ENCODE measurements at regions not wholly inside any gene's neighbourhood (a gene's known extent, or its start where the extent isn't known, plus 50 kb on each side); places are given as distances from the start of the nearest gene placed in this dataset.
"Not testable (repeated sequence)": the region's sequence is repeated elsewhere in the genome, so short reads cannot be mapped to it uniquely, and the experiment has no call there.

DNA sequence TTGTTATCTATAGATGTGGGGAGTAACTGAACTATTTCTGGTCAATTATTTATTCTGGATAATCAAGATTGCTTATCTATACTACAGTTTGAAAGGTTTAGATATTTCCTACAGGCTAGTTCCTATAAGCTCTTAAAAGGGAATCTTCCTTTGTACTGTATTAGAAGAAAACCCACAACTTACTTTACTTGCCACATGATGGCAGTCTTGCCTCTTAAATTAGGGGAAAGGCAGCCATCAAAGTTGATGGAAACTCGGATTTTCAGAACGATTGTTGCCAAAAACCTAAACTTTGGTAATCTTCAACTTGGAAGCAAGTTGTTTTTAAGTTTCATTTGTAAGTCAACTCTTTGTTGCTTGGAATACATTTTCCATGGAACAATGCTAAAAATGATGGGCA, 77.2 kb upstream of the AGTPBP1 start:
- TF ChIP-seq, protein P1, sequence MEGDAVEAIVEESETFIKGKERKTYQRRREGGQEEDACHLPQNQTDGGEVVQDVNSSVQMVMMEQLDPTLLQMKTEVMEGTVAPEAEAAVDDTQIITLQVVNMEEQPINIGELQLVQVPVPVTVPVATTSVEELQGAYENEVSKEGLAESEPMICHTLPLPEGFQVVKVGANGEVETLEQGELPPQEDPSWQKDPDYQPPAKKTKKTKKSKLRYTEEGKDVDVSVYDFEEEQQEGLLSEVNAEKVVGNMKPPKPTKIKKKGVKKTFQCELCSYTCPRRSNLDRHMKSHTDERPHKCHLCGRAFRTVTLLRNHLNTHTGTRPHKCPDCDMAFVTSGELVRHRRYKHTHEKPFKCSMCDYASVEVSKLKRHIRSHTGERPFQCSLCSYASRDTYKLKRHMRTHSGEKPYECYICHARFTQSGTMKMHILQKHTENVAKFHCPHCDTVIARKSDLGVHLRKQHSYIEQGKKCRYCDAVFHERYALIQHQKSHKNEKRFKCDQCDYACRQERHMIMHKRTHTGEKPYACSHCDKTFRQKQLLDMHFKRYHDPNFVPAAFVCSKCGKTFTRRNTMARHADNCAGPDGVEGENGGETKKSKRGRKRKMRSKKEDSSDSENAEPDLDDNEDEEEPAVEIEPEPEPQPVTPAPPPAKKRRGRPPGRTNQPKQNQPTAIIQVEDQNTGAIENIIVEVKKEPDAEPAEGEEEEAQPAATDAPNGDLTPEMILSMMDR (IDR thresholded peaks at IDR 0.05; ENCODE audit: low read length) = peak; percentile 45
- not testable (repeated sequence) for H3K79me2 ChIP-seq (ENCODE audit: insufficient read depth, low read length); H3K27me3 ChIP-seq (ENCODE audit: insufficient read depth, low read length); H3K9me3 ChIP-seq (ENCODE audit: low read length); H3K4me1 ChIP-seq (ENCODE audit: insufficient read depth, low read length, severe bottlenecking); H3K4me2 ChIP-seq (ENCODE audit: low read length); H3K9me2 ChIP-seq (ENCODE audit: low read depth, low read length); H2AFZ ChIP-seq (ENCODE audit: low read length); H3F3A ChIP-seq (ENCODE audit: insufficient read depth, low read length); H3K36me3 ChIP-seq (ENCODE audit: insufficient read depth, low read length); H3K9ac ChIP-seq (ENCODE audit: low read length); H4K20me1 ChIP-seq (ENCODE audit: insufficient read depth, low read length); H3K4me3 ChIP-seq (ENCODE audit: low read depth, low read length, poor library complexity, severe bottlenecking); H3K27ac ChIP-seq (ENCODE audit: low read depth, low read length, poor library complexity, severe bottlenecking)

DNA sequence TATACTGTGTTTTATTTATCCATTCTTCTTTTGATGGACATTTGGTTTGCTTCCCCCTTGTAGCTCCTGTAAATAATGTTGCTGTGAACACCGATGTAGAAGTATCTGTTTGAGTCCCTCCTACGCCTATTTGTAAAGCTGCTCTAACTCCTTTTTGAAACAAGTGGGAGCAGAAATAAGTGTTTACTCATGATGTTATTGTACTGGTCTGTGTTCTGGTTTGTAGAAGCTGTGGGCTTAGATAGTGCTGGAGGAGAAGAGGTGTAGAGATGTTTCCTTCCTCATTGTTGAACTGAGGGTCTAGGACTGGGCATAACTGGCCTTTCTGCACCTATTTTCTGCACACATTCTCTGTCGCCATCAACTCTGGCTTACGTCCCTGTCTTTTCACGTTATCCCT, 78.8 kb upstream of the AGTPBP1 start:
- not testable (repeated sequence) for H3K9me2 ChIP-seq (ENCODE audit: low read depth, low read length); H3K79me2 ChIP-seq (ENCODE audit: insufficient read depth, low read length); H4K20me1 ChIP-seq (ENCODE audit: insufficient read depth, low read length); H3K4me2 ChIP-seq (ENCODE audit: low read length); H3K4me3 ChIP-seq (ENCODE audit: low read depth, low read length, poor library complexity, severe bottlenecking); H3K9me3 ChIP-seq (ENCODE audit: low read length); H3K9ac ChIP-seq (ENCODE audit: low read length); H3K4me1 ChIP-seq (ENCODE audit: insufficient read depth, low read length, severe bottlenecking); H2AFZ ChIP-seq (ENCODE audit: low read length); H3K36me3 ChIP-seq (ENCODE audit: insufficient read depth, low read length); H3K27ac ChIP-seq (ENCODE audit: low read depth, low read length, poor library complexity, severe bottlenecking); H3K27me3 ChIP-seq (ENCODE audit: insufficient read depth, low read length); H3F3A ChIP-seq (ENCODE audit: insufficient read depth, low read length)

DNA sequence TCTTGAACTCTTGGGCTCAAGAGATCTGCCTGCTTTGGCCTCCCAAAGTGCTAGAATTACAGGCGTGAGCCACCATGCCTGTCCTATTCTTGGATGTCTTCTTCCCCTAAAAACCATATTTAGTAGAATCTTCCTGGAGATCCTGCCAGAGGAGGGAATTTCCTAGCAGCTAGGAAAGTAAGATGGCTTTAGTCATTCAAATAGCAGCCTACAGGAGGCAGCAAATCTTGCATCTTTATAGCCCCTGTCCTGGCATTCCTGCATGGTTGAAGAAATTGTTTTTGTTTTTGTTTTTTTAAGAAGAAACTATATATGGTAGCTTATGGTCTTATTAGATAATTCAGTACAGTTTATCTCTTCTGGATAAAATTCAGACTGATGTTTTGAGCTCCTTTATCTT, 83.2 kb upstream of the AGTPBP1 start:
- H3K9me2 ChIP-seq (ENCODE audit: low read depth, low read length); H3K4me1 ChIP-seq (ENCODE audit: insufficient read depth, low read length, severe bottlenecking); H4K20me1 ChIP-seq (ENCODE audit: insufficient read depth, low read length); H3K4me2 ChIP-seq (ENCODE audit: low read length); H3K27me3 ChIP-seq (ENCODE audit: insufficient read depth, low read length); H3K9me3 ChIP-seq (ENCODE audit: low read length); H3K27ac ChIP-seq (ENCODE audit: low read depth, low read length, poor library complexity, severe bottlenecking); H3F3A ChIP-seq (ENCODE audit: insufficient read depth, low read length); H3K36me3 ChIP-seq (ENCODE audit: insufficient read depth, low read length); H3K4me3 ChIP-seq (ENCODE audit: low read depth, low read length, poor library complexity, severe bottlenecking); H2AFZ ChIP-seq (ENCODE audit: low read length); H3K9ac ChIP-seq (ENCODE audit: low read length); H3K79me2 ChIP-seq (ENCODE audit: insufficient read depth, low read length): not testable (repeated sequence)
- TF ChIP-seq, protein P1 (IDR thresholded peaks at IDR 0.05; ENCODE audit: low read length) = peak; percentile 14; the same call in 1 of the 2 replicates

DNA sequence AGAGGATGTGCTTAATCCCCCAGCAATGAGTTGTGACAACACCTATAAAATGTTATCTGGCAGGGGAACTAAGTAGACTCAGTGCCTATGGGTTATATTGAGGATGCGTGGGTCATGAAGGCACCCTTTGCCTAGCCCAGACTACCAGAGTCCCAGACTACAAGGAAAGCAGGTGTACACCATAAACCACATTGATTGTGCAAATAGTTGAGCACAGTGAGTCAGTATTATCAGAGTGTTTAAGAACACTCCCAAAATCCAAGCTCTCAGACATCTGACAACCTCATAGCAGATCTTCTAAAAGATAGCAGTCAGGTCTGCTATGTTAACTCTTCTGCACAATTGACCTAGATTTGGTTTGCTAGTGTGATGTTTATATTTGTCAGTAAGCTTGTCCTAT, 92.8 kb upstream of the AGTPBP1 start:
- H3F3A ChIP-seq (ENCODE audit: insufficient read depth, low read length); H3K27ac ChIP-seq (ENCODE audit: low read depth, low read length, poor library complexity, severe bottlenecking); H3K36me3 ChIP-seq (ENCODE audit: insufficient read depth, low read length); H2AFZ ChIP-seq (ENCODE audit: low read length); H3K9me3 ChIP-seq (ENCODE audit: low read length); H3K27me3 ChIP-seq (ENCODE audit: insufficient read depth, low read length); H3K4me1 ChIP-seq (ENCODE audit: insufficient read depth, low read length, severe bottlenecking); H4K20me1 ChIP-seq (ENCODE audit: insufficient read depth, low read length); H3K79me2 ChIP-seq (ENCODE audit: insufficient read depth, low read length); H3K4me2 ChIP-seq (ENCODE audit: low read length); H3K4me3 ChIP-seq (ENCODE audit: low read depth, low read length, poor library complexity, severe bottlenecking); H3K9ac ChIP-seq (ENCODE audit: low read length); H3K9me2 ChIP-seq (ENCODE audit: low read depth, low read length): not testable (repeated sequence)

DNA sequence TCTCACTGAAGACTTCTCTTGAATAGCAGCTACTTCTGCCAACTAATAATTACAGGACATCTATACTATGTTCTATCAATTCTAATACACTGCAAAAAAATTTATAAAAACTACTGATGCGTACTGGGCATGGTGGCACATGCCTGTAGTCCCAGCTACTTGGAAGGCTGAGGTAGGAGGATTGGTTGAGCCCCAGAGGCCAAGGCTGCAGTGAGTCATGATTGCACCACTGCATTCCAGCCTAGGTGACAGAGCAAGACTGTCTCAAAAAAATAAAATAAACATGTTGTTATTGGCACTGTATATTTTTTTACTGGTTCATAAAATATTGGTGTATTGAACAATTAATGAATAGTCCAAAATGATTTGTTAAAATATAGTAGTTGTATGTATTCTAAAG, 97.0 kb upstream of the NAA35 start:
- H3K27me3 ChIP-seq (ENCODE audit: insufficient read depth, low read length); H3K79me2 ChIP-seq (ENCODE audit: insufficient read depth, low read length); H3K27ac ChIP-seq (ENCODE audit: low read depth, low read length, poor library complexity, severe bottlenecking); H3K4me3 ChIP-seq (ENCODE audit: low read depth, low read length, poor library complexity, severe bottlenecking); H3K9me2 ChIP-seq (ENCODE audit: low read depth, low read length); H3F3A ChIP-seq (ENCODE audit: insufficient read depth, low read length); H3K9ac ChIP-seq (ENCODE audit: low read length); H2AFZ ChIP-seq (ENCODE audit: low read length); H3K9me3 ChIP-seq (ENCODE audit: low read length); H4K20me1 ChIP-seq (ENCODE audit: insufficient read depth, low read length); H3K4me1 ChIP-seq (ENCODE audit: insufficient read depth, low read length, severe bottlenecking); H3K36me3 ChIP-seq (ENCODE audit: insufficient read depth, low read length); H3K4me2 ChIP-seq (ENCODE audit: low read length): not testable (repeated sequence)

DNA sequence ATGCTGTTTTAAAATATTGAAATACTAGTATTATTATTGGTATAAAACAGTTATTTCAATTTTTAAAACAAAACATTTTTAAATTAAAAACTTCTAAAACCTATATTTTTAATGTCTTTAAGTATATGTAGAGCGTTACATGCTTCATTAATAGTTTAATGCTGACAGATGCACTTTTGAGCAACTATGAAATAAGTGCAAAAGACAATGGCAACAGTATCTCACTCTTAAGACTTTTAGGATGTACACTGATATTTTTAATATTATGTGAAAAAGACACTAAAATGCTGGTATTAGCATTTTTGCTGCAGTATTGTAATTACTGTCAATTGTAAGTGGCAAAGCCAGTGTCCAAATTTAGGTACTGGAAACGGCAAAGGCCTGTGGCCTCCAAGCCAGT, 93.2 kb upstream of the NAA35 start:
- H3K9me3 ChIP-seq (ENCODE audit: low read length); H3K79me2 ChIP-seq (ENCODE audit: insufficient read depth, low read length); H3K4me2 ChIP-seq (ENCODE audit: low read length); H3K4me1 ChIP-seq (ENCODE audit: insufficient read depth, low read length, severe bottlenecking); H3K36me3 ChIP-seq (ENCODE audit: insufficient read depth, low read length); H4K20me1 ChIP-seq (ENCODE audit: insufficient read depth, low read length); H2AFZ ChIP-seq (ENCODE audit: low read length); H3K9me2 ChIP-seq (ENCODE audit: low read depth, low read length); H3F3A ChIP-seq (ENCODE audit: insufficient read depth, low read length); H3K4me3 ChIP-seq (ENCODE audit: low read depth, low read length, poor library complexity, severe bottlenecking); H3K27me3 ChIP-seq (ENCODE audit: insufficient read depth, low read length); H3K27ac ChIP-seq (ENCODE audit: low read depth, low read length, poor library complexity, severe bottlenecking); H3K9ac ChIP-seq (ENCODE audit: low read length): not testable (repeated sequence)

Data from OCI-LY1 (cell line).